GM18520 (cell line): ENCODE measurements at regions not wholly inside any gene's neighbourhood (a gene's known extent, or its start where the extent isn't known, plus 50 kb on each side); places are given as distances from the start of the nearest gene placed in this dataset.

Source experiments
- ATAC-seq: cut with Tn5 transposase; IDR thresholded peaks from one replicate; pipeline ENCODE4 v1.9.1; 2021; ENCODE audit not compliant: unreplicated experiment

DNA sequence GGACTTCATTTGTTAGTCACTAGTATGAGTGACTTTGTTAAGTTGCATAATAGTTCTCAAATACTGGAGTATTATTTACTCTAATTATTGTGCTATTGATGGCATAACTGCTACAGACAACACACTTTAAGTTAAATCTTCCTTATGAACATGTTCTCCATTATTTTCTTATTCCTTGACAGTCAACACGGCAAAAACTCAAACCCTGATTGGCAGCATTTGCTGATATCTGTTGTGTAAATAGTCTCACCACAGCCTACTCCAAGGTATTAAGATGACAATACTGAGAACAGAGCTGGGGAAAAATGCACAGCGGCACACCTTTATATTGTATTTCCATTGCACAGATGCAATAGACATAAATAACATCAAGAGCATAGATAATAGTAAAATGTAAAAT, 568.0 kb upstream of the AADAT start:
- ATAC-seq: no peak

DNA sequence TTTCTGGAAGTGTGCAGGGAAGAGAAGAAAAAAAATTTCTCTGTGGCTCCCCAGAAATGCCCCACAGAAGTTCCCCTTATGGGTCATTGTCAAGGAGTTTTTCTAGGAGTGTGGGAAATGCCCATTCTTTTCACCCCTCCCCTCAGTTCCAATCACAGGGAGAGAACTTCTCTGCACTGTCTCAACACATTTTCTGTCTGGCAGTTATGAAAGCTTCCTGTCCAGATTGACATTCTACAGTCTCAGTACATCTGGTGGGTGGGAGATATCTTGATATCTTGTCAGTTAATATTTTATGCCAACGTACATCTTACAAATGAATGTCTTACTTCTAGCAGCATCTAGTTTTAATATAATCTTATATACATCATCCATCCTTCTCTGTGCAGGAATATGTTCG, 566.8 kb upstream of the AADAT start:
- ATAC-seq: no peak

DNA sequence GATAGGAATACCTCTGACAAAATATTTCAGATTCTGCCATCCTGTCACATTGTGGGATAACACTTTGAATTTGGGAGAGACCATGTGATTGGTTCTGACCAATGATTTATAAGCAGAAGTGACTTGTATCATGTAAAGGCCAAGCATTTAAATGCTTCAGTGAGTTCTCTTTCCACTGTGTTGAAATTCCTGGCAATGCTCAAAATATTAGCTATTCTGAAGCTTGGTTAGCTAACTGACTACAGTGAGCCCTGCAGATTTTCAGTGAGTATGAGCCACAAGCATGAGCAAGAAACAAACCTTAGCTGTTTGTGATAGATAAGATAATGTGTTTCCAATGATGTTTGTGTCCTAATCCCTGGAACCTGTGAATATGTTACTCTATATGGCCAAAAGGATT, 562.8 kb upstream of the AADAT start:
- ATAC-seq: no peak

DNA sequence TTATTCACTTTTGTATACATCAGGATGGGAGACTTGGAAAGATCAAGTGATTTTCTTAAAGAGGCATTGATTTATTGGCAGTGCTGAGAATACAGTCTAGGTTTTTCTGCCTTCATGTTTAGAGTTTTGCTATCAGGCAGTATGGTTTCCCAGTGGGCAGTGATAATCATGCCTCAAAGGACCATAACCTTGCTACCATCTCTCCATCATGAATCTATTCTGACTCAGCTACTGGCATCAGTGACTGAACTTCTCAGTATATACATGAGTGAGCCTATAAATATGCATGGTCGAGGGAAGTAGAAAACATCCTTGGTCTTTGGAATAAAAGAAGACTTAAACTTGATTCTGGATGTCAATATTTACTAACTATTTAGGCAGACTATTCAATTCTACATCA, 562.0 kb upstream of the AADAT start:
- ATAC-seq: no peak

DNA sequence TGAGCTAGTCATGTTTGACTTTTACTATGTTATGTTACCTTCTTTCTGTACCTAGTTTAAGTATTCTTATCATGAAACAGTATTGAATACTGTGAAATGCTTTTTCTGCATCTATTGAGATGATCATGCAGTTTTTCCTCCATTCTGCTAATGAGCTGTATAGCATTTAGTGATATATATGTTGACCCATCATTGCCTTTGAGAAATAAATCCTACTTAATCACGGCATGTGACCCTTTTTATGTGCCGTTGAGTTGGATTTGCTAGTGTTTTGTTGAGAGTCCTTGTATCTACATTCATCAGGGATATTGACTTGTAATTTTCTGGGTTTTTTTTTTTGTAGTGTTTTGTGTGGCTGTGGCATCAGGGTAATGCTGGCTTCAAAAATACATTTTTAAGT, 537.7 kb upstream of the AADAT start:
- no peak for ATAC-seq

DNA sequence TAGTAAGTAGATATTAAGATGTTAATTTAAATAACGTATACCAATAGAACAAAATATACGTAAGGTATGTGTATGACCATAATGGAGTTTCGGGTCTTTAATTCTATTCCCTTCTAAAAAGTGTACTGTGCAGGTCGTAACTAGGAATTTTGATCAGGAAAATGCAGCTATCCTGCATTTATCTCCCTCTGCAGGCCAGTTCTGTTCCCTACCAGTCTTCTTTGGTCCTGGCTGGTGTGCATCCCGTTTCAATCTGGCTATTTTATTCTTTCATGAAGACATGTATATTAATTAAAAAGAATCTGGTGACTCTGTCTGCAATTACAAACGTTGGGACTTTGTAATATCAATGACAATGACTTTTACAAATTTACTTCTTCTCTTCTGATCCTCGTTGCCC, 534.1 kb upstream of the AADAT start:
- ATAC-seq: no peak

DNA sequence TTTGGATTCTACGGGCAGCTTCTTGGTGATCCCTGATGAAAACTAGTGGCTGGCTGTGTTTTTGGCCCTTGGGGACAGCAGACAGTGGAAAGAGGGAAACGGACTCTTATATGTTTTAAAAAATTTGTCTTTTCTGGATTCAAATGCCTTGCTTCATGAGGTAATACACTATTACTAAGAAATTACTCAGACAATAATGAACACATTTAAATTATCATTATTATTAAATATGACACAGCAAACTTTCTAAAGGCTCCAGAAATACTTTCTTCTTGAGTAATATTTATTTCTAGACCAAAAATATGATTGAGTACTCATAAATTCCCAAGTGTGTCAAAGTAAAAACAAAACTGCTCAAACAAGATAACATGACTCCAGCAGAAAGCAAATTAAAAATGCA, 520.7 kb upstream of the AADAT start:
- ATAC-seq: no peak

DNA sequence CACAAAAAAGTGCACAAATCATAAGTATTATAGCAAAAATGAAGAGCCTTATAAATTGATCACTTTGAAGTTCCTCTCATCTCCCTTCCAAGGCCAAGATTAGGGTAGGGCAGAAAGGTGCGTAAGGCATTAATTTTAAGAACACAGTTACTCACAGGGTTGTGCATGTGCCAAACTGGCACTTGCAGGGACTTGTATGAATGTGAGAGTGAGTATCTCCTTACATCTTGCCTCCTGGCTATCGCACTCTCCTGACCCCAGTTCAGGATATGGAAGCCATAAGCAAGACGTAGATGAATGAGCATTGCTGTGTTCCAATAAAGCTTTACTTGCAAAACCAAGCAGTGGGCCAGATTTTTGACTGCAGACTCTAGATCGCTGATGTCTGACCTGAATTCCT, 510.1 kb upstream of the AADAT start:
- no peak for ATAC-seq

DNA sequence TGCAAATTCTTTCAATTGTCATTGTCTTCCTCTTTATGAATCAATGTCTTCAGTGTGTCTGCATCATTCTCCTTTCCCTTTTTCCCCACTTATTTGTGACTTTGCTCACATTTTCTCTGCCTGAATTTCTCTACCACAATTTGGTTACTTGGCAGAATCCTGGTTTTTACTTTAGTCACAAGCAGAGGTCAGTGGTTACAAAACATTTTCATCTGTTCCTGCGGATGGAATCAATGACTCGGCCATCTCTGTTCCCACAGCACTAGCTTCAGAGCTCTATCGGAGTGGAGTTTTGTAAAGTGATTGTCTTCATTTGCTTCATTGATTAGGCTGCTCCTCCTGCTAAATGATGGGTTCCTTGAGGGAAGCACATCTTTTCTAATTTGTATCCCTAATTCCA, 501.3 kb upstream of the AADAT start:
- ATAC-seq: no peak

DNA sequence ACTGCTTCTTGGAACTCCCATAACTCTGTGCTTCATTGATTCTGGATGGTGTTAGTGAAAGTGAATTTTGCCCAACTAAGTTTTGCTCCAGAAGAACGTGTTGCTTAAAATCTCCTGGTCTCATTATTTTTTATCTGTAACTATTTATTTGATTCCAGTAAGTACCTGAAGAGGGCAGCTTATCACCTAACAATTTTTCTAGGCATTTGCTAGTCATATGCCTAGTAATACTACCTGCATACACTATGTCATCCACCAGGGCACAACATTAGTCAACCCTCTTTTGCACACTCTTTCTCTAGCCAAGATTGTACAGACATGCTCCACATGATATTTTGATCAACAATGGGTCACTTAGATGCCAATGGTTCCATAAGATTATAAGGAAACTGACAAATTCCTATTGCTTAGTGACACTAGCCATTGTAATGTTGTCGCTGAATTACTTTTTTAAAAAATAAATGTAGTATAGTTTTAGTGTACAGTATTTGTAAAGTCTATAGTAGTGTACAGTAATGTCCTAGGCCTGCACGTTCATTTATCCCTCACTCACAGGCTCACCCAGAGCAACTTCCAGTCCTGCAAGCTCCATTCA, 499.9 kb upstream of the AADAT start:
- ATAC-seq: peak; percentile 99

DNA sequence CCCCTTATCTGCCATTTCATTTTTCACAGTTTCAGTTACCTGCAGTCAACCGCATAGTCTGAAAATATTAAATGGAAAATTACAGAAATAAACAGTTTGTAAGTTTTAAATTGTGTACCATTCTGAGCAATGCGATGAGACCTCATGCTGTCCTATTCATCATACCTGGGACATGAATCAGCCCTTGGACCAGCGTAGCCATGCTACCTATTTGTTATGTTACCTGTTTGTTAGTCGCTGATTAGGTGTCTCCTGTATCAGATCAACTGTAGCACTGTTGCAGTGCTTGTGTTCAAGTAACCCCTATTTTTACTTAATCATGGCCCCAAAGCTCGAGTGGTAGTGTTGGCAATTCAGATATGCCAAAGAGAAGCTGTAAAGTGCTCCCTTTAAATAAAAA, 492.2 kb upstream of the AADAT start:
- ATAC-seq: no peak

DNA sequence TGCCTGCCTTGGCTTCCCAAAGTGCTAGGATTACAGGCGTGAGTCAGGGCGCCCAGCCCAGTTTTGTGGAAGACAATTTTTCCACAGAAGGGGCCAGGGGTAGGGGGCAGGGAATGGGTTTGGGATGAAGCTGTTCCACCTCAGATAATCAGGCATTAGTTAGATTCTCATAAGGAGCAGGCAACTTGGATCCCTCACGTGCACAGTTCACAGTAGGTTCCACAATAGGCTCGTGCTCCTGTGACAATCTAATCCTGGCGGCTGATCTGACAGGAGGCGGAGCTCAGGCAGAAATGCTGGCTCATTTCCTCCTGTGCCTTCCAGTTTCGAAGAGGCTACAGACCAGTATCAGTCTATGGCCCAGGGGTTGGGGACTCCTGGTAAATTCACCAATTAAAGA, 491.6 kb upstream of the AADAT start:
- no peak for ATAC-seq

DNA sequence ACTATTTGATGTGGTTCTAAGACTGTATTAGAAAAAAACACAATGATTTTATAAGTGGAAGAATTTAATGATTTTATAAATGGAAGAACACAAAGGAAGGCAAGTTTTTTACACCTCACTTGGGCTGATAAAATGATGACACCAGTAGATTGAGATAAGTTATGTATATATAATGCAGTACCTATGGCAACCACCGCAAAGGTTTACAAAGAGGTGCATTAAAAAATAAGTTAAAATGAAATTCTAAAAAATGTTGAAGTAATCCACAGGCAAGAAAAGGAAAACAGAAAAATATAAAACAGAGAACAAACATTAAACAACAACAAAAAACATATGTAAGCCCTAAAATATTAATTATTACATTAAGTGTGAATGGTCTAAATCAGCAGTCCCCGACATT, 490.9 kb upstream of the AADAT start:
- no peak for ATAC-seq

DNA sequence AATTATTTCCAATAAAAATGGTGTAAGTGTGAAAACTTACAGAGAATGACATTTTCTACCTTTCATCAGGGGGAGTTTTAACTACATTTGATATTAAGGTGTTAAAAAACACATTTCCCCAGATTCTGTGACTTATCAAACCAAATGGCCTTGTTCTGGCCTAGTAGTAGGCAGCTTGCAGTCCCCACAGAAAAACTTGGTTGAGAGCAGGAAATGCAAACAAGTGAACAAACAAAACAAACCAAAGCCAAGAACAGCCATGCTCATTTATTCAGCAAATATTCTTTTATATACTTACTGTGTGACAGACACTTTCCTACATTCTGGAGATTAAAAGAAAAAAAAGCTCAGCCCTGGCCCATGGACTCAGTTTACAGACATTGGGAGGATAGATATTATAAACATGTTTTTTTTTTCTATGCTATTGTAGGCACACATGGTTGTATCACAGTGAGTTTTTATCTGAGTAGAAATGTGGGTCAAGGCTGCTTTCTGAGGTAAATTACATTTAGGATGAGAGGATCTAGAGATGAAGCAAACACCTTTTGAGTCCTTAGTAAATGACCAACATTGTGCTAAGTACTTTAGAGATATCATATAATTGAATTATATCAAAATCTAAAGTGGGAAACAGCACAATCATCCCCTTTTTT, 449.2 kb upstream of the AADAT start:
- no peak for ATAC-seq

DNA sequence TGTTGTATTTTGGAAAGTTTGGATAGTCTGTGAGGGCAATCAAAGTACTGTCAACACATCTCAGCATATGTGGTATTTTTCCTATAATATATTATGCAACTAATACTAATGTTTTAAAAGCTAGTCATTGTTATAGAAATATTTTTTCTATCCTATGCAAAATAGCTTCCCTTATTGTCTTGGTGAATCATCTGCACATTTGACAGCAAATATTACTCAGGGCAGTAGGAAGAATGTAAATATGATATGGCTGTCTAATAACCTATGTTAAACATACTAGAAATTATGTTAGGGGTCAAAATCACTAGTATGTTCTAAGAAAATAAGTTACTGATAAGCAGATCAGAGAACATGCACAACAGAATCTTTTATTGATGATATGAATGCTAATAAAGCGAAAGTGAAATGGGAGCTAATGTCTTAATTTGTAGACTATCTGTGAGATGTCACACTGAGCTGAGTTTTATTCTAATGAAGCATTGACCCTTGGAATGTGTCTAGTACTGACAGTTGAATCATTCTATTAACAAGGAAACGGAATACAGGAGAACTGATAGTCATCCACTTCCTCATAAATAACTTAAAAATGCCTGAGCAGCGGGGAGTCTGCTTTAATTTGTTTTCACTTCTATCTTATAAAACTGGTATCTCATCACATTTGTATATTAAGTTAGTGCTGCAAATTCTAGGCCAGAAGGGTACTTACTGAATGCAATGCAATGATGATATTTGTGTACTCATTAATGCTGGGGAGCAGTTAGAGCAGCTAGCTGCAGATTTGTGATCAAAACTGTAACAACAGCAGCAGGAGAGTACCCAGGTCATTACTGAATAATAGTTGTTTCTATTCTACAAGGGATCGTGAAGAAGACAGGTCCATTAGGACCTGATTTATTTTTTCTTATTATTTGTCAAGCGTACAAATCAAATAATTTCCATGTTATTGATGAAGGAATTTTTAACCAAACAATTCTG, 440.3 kb upstream of the AADAT start:
- no peak for ATAC-seq

DNA sequence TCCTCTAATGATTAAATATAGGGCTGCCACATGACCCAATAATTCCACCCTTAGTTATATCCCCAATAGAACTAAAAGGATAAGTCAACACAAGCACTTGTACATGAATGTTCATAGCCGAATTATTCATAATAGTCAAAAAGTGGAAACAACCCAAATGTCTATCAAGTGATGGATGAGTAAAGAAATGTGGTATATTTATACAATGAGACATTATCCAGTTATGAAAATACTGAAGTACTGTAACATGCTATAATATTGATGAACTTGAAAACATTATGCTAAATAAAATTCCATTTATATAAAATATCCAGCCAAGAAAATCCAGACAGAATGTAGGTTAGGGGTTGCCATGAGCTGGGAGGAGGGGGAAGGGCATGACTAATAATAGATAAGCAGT, 436.7 kb upstream of the AADAT start:
- no peak for ATAC-seq

DNA sequence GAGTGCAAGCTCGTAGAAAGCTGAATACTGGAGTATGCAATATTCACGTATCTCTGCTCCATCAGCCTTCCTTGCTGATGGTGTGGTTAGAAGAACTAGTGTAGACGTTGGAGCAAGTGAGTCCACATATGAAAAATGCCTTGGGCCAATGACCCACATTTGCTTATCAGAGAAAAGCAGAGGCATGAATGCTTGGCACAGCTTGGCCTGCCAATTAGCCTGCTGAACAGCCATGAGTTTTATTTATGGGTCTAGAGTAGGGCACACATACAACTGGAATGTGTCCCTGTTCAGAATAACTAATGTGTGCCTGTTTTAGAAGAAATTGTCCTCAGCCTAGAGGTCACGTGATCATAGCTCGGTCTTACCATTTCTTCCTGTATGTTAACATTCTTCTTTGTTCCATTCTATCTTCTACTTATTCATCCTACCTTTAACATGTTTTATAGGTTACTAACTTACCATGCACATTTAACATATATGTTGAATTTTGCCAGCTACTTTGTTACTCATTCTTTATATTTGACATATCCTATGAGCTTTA, 432.7 kb upstream of the AADAT start:
- no peak for ATAC-seq

DNA sequence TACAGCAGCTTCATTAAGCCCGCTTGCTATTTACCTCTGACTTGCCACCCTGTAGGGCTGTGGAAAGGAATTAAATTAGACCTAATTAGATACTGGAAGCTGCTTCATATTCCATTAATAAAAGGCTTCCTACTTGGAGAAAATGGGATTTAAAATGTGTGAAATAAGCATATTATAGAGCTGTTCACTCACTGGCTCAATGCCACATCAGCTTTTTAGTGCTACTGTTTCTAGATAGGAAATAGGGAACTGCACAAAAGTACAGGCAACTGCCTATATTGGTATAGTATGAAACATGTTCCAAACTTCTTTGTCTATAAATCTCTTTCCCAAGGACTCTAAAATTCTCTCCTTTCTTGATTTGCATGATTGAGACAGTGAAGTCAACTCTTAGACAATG, 407.9 kb upstream of the AADAT start:
- ATAC-seq: no peak

DNA sequence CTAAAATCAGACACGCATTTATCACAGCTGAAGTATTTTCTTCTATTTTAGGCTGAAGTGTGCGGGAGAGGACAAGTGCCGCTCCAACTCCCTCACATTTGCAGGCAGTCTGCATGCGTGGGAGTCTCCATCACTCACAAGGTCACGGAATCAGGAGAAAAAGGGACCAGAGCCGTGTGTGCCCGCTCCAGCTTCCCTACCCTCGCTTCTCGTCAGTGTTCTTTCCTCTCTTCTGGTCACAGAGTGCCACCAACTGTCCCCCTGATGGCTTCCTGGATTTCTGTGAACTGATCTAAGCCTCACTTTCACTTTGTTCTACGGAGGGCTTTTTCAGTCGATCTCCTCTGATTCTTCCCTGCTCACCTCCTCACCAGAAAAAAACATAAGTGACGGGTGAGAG, 407.4 kb upstream of the AADAT start:
- no peak for ATAC-seq

DNA sequence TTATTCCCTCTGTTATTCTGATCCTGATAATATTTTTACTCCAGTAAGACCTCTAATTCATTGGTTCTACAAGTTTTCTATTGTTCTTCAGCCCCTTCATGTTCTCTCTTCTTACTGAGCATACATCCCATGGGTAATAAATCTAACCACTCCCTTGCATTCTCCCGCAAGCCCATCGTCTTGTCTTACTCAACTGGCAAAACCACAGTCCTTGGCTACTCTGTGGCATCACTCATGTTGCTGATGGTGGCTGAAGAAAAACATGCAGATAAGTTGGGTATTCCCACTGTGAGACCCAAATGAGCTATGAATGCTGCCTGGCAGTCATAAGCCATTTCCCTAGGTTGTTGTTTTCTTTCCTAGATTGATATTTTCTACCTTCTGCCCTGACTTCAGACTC, 402.2 kb upstream of the AADAT start:
- ATAC-seq: no peak

DNA sequence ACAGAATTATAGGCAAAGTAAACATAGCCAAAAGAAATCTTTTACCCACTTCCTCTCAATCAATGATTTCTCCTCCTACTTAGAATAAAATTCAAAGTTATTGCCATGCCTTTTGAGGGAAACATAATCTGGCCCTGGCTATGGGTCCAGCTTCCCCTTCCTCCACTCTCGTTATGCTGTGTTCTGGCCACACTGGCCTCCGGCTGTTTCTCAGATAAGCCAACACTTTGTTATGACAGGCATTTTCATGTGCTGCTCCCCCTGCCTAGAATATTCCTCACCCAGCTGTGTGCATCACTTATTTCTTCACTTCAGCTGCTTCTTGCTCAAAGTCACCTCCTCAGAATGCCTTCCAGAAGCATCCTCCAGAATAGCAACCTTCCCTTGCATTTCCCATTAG, 386.6 kb upstream of the AADAT start:
- no peak for ATAC-seq

DNA sequence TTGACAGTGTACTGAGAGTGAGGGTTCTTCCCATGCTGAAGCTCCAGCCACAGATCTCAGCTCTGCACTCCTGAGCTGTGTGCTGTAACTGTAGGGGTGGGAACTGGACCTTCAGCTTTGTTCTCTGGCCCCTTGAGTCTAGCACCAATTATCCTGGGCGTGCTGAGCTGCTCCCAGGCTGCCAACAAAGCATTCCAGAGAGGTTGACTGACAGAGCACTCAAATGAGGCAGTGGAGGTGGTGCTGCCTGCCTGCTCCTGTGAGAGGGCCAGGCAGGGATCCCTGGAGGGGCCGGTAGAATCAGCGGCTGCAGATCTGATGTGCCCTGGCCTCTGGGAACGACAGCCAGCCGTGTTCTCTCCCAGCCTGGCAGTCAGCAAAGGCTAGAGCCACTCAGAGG, 375.7 kb upstream of the AADAT start:
- ATAC-seq: no peak
